Heart left ventricle (tissue), 13 donors: ENCODE measurements at regions not wholly inside any gene's neighbourhood (a gene's known extent, or its start where the extent isn't known, plus 50 kb on each side); places are given as distances from the start of the nearest gene placed in this dataset.

Experiments used
- CTCF ChIP-seq, 12 donors: fragments of 200-600 bp; sonication (generic) in 4 of 12; IDR thresholded peaks; one replicate each; pipeline versions ENCODE4 v1.5.0 to v1.8.0; 2018 to 2022; ENCODE audit warnings: antibody characterized with exemption in 12 of 12, mild to moderate bottlenecking in 5 of 12
- POLR2A ChIP-seq, 2 donors: fragments of 450-650 bp; IDR thresholded peaks; one replicate each; pipeline ENCODE4 v1.6.1; 2017; ENCODE audit warnings: antibody characterized with exemption in 2 of 2, mild to moderate bottlenecking in 2 of 2, moderate library complexity in 2 of 2
- donor health status: ischemic (EF 13 %, LVEDD 7.1; RV severe dilation, severe dysfunction).
- donor health status: DM: no; HTN: yes; CAD: no.
- donor health status: DM: no; HTN: no; CAD: no.
- donor health status: ischemic (EF 25% LVEDD 6.9; RV normal size, moderate dysfunction).
- donor health status: ischemic (EF 25% LVEDD 5.7; RV mildly dilated, moderate dysfunction).
- donor health status: ischemic (EF 35%, LVEDD 5.7; RV mildly dilated, moderate dysfunction).
- donor health status: nonischemic (EF 11% LVEDD 7.7; RV severe dilation, severe dysfunction).
- donor health status: DM: yes; HTN: yes; CAD: no.
- donor health status: PGD.
- donor health status: ischemic (EF 29% LVEDD 5.4; RV normal size, mild dysfunction).
- donor health status: nonischemic (EF 23%, LVEDD 6.1; RV moderate dilation, normal function).

- TF ChIP-seq CTCF (IDR thresholded peaks at IDR 0.05) (no peak), POLR2A (IDR thresholded peaks at IDR 0.05) (no peak)
These were observed 153.4 kb downstream of the RGS9 start for GRCh38 chr17:65290616-65291015.
